Adrenal gland (tissue), 9 donors: ENCODE measurements at regions not wholly inside any gene's neighbourhood (a gene's known extent, or its start where the extent isn't known, plus 50 kb on each side); places are given as distances from the start of the nearest gene placed in this dataset.

Source experiments
- DNase-seq, 7 donors: peaks; one replicate each; pipeline ENCODE4 v3.0.0-alpha.2; 2019 to 2020
- H3K27ac ChIP-seq, 5 donors: fragments of 200-600 bp; sonication (generic) in 4 of 5; 1 replicate in 3 of 5; 2 replicates in 2 of 5; pipeline versions ENCODE4 v1.5.1 to v1.8.0; 2016 to 2020; ENCODE audit warnings: mild to moderate bottlenecking in 1 of 5
- H3K27me3 ChIP-seq: fragments of 200-600 bp; 2 replicates; pipeline ENCODE4 v1.8.0; 2021
- H3K36me3 ChIP-seq, 2 donors: fragments of 200-600 bp; replicated peaks in 1 of 2; 1 replicate in 1 of 2; 2 replicates in 1 of 2; pipeline versions ENCODE4 v1.5.1 to v1.8.0; 2018 to 2022
- H3K4me1 ChIP-seq, 2 donors: fragments of 200-600 bp; replicated peaks in 1 of 2; 1 replicate in 1 of 2; 2 replicates in 1 of 2; pipeline versions ENCODE4 v1.5.1 to v1.8.0; 2018 to 2021
- H3K4me3 ChIP-seq, 4 donors: fragments of 200-600 bp; sonication (generic) in 3 of 4; one replicate each; pipeline ENCODE4 v1.5.1; 2016 to 2018
- H3K9me3 ChIP-seq, 3 donors: fragments of 200-600 bp; sonication (generic) in 1 of 3; replicated peaks in 1 of 3; 1 replicate in 2 of 3; 2 replicates in 1 of 3; pipeline versions ENCODE4 v1.5.1 to v1.8.0; 2016 to 2021
- CTCF ChIP-seq, 6 experiments: fragments of 450-650 bp in 4 of 6; fragments of 200-600 bp in 2 of 6; sonication (generic) in 1 of 6; IDR thresholded peaks; 1 replicate in 5 of 6; 2 replicates in 1 of 6; pipeline versions ENCODE4 v1.5.1 to v1.8.0; 2016 to 2021; ENCODE audit warnings: antibody characterized with exemption in 6 of 6, mild to moderate bottlenecking in 2 of 6, moderate library complexity in 1 of 6
- POLR2A ChIP-seq, 2 donors: fragments of 450-650 bp; IDR thresholded peaks; one replicate each; pipeline ENCODE4 v1.6.1; 2017; ENCODE audit warnings: antibody characterized with exemption in 2 of 2, mild to moderate bottlenecking in 2 of 2, moderate library complexity in 1 of 2
- WGBS, 4 donors: extraction: QIAGEN DNeasy Blood & Tissue Kit in 2 of 4; methylation state at CpG; one replicate each; pipeline versions ENCODE4 v1.1.5 to v1.1.7; 2013 to 2017; 5-methylcytosine and 5-hydroxymethylcytosine counted together
- intact Hi-C, 2 donors: fragments of 100-400 bp; cut with DNase I; formaldehyde crosslinking; loops; one replicate each; pipeline versions ENCODE4 v1.14.1 to v1.15.0; 2022 to 2023
- donor health status: healthy with polysubstance abuse.
- donor health status: Bipolar disorder and iron deficiency.
- donor health status: DM: yes; HTN: yes; CAD: no.
- donor health status: DM: no; HTN: no; CAD: no.
- donor health status: DM: no; HTN: no; CAD: no.

DNA sequence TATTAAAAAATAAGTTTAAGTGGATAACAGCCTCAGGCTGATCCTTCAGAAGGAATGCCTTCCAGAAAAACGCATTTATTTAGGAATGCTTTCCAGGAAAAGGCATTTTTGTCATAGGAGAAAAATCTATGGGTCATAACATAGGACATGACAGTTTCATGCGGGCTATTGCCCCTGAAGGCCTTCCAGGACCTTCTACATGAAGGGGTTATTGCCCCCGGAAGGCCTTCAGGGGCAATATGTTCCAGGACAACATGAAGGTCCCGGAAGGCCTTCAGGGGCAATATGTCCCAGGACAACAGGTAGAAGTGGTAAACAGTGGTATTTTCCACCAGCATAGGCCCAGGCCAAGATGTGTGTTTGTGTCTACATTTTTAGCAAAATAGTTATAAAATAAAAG, 191.3 kb upstream of the RASA1 start:
- H3K9me3 ChIP-seq: no peaks in the 10 kb centered on the region
- peaks cover 0 to 4% of the 10 kb centered on the region in 2 donors for H3K4me1 ChIP-seq
- TF ChIP-seq POLR2A (IDR thresholded peaks at IDR 0.05): no peak
- no peak for TF ChIP-seq CTCF (IDR thresholded peaks at IDR 0.05)
- DNase-seq: no peak
- no peak overlapping the region for H3K27ac ChIP-seq
- no peaks in the 10 kb centered on the region for H3K36me3 ChIP-seq
- no peaks in the 10 kb centered on the region for H3K27me3 ChIP-seq
- no peak overlapping the region for H3K4me3 ChIP-seq
- 89 to 95% (median 90%) methylated on average over 4 of the region's 4 CpGs for WGBS, 4 donors
- intact Hi-C loops: no loop called here

DNA sequence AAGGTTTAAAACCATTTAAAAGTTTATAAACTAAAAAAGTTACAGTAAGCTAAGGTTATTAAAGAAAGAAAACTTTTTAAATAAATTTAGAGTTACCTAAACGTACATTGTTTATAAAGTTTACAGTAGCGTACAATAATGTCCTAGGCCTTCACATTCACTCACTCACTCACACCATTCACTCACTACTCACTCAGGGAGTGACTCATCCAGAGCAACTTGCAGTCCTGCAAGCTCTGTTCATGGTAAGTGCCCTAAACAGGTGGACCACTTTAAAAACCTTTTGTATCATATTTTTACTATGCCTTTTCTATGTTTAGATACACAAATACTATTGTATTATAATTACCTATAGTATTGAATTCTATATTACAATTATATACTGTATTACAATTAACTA, 190.8 kb upstream of the RASA1 start:
- 65 to 75% (median 72%) methylated on average over 2 of the region's 2 CpGs for WGBS, 4 donors
- Histone ChIP-seq H3K4me3 (no peak overlapping the region), H3K36me3 (no peaks in the 10 kb centered on the region), H3K4me1 (peaks cover 0 to 4% of the 10 kb centered on the region in 2 donors), H3K9me3 (no peaks in the 10 kb centered on the region), H3K27me3 (no peaks in the 10 kb centered on the region), H3K27ac (no peak overlapping the region)
- DNase-seq: no peak
- TF ChIP-seq CTCF (IDR thresholded peaks at IDR 0.05) (no peak), POLR2A (IDR thresholded peaks at IDR 0.05) (no peak)
- intact Hi-C loops: no loop called here

DNA sequence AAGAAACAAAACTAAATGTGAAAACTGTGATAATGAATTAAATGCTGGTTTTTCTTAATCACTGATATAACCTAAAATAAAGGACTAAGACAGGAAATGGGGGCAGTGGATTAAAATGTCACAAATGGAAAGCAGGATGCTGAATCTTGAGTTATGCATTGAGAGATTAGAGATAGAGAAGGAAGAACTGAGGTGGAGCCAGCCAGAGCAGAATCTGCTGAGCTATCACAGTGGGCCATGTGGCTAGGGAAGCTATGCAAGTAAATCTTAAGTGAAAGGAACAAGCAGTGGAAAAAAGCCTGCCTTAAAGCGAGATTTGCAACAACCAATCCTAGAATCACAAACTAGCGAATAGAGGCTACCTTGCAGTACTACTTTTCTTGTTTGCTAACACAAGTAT, 188.5 kb upstream of the RASA1 start:
- H3K36me3 ChIP-seq: no peaks in the 10 kb centered on the region
- peak in 1 of 7 donors; percentile 8 for DNase-seq
- WGBS, 4 donors: 76 to 81% (median 80%) methylated on average over 2 of the region's 2 CpGs
- H3K9me3 ChIP-seq: no peaks in the 10 kb centered on the region
- peaks cover 0 to 4% of the 10 kb centered on the region in 2 donors for H3K4me1 ChIP-seq
- intact Hi-C loops: no loop called here
- H3K4me3 ChIP-seq: no peak overlapping the region
- TF ChIP-seq POLR2A (IDR thresholded peaks at IDR 0.05) (no peak), CTCF (IDR thresholded peaks at IDR 0.05) (no peak)
- H3K27me3 ChIP-seq: no peaks in the 10 kb centered on the region
- H3K27ac ChIP-seq: no peak overlapping the region

- no peaks in the 10 kb centered on the region for H3K9me3 ChIP-seq
- 45 to 56% (median 51%) methylated on average over 3 of the region's 3 CpGs for WGBS, 4 donors
Observed at GRCh38 chr5:87081016-87081415, 186.7 kb upstream of the RASA1 start.

More at GRCh38 chr5:87081016-87081415, 186.7 kb upstream of the RASA1 start:
- intact Hi-C loops: no loop called here
- Histone ChIP-seq H3K4me1 (peaks cover 0 to 4% of the 10 kb centered on the region in 2 donors), H3K36me3 (no peaks in the 10 kb centered on the region), H3K4me3 (no peak overlapping the region), H3K27me3 (no peaks in the 10 kb centered on the region), H3K27ac (peak overlapping the region in 1 of 5 donors; percentile 29)
- DNase-seq: no peak
- TF ChIP-seq POLR2A (IDR thresholded peaks at IDR 0.05) (no peak), CTCF (IDR thresholded peaks at IDR 0.05) (no peak)
